ENCODE measurements at regions not wholly inside any gene's neighbourhood (a gene's known extent, or its start where the extent isn't known, plus 50 kb on each side); places are given as distances from the start of the nearest gene placed in this dataset.

DNA sequence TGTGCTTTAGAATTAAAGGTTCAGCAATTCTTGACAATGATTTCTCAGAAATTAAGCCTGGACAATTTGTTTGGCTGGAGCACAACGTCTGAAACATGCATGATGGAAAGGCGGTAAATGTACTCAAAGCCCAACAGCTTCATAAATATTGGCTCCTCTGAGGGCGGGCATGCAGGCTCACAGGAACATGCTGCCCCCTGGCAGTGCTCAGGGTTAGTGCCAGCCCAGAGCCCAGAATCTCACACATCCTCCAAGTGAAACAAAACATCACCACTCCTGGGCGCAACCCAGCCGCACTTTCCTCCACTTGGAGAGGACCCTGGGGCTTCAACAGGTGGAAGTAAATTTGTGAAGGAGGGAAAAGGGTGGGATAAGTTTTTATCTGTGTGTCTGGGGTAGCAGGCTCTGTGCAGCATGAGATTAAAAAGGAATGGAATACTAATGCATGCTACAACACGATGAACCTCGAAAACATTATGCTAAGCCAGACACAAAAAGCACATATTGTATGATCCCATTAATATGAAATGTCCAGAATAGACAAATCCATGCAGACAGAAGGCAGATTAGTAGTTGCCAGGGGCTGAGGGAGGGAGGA lies 54.1 kb upstream of the PTPRT start:
- Histone ChIP-seq H3K36me3 (no peaks in the 10 kb centered on the region), H3K9me3 (peaks cover 0 to 8% (median 0%) of the 10 kb centered on the region in 3 donors), H3K27ac (no peak overlapping the region), H3K4me1 (no peaks in the 10 kb centered on the region), H3K27me3 (peaks cover 56% of the 10 kb centered on the region), H3K4me3 (no peak overlapping the region)
- ATAC-seq = no peak
- TF ChIP-seq POLR2A (IDR thresholded peaks at IDR 0.05) (no peak), POLR2AphosphoS5 (IDR thresholded peaks at IDR 0.05) (no peak), EP300 (IDR thresholded peaks at IDR 0.05) (no peak)
- TF ChIP-seq, protein P1, sequence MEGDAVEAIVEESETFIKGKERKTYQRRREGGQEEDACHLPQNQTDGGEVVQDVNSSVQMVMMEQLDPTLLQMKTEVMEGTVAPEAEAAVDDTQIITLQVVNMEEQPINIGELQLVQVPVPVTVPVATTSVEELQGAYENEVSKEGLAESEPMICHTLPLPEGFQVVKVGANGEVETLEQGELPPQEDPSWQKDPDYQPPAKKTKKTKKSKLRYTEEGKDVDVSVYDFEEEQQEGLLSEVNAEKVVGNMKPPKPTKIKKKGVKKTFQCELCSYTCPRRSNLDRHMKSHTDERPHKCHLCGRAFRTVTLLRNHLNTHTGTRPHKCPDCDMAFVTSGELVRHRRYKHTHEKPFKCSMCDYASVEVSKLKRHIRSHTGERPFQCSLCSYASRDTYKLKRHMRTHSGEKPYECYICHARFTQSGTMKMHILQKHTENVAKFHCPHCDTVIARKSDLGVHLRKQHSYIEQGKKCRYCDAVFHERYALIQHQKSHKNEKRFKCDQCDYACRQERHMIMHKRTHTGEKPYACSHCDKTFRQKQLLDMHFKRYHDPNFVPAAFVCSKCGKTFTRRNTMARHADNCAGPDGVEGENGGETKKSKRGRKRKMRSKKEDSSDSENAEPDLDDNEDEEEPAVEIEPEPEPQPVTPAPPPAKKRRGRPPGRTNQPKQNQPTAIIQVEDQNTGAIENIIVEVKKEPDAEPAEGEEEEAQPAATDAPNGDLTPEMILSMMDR (IDR thresholded peaks at IDR 0.05) = no peak
- WGBS, 2 donors (ENCODE audit: low coverage in 1 of 2) = 31 to 52% methylated on average over 3 to 5 of the region's 7 CpGs

DNA sequence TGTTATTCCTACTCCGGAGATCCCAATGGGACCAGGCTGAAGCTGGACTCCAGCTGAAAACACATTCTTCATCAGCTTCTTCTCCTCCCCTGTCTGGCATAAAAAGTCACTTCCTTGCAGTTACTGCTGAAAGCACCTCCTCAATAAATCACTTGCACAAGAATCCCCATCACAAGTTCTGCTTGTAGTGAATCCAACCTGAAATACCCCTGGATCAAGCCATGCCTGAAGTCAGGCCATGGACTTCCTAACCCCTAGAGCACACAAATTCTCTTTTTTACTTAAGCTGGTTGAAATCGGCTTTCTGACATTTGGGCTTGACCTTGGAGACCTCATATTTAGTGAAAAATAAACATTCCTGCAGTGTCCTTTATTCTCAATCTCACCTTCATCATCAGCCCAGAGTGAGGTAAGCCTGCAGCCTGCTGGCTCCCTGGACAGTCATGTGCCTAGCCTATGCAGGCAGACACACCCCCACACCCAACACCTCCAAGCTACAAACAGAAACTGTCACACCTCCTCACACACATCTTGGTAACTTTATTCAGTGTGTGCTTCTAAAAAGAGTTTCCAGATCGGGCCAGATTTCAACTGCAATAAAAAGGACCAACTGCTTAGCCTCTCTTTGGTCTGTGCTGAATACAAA lies 51.5 kb upstream of the PTPRT start:
- 45 to 47% methylated on average over 2 to 3 of the region's 3 CpGs for WGBS, 2 donors (ENCODE audit: low coverage in 1 of 2)
- TF ChIP-seq EP300 (IDR thresholded peaks at IDR 0.05) (no peak), POLR2A (IDR thresholded peaks at IDR 0.05) (no peak), POLR2AphosphoS5 (IDR thresholded peaks at IDR 0.05) (no peak)
- TF ChIP-seq, protein P1 (IDR thresholded peaks at IDR 0.05) = no peak
- Histone ChIP-seq H3K4me1 (no peaks in the 10 kb centered on the region), H3K4me3 (no peak overlapping the region), H3K9me3 (peaks cover 0 to 11% (median 0%) of the 10 kb centered on the region in 3 donors), H3K27me3 (peaks cover 65% of the 10 kb centered on the region), H3K36me3 (no peaks in the 10 kb centered on the region), H3K27ac (no peak overlapping the region)
- ATAC-seq = no peak

Small RNA genes in the stretch of these regions (small RNA-seq; reads per million reads assigned to genes)
- gene RF00426 = 0 reads per million in 4 donors

All from gastroesophageal sphincter (tissue), 4 donors.